HCT116 (cell line): ENCODE measurements at regions not wholly inside any gene's neighbourhood (a gene's known extent, or its start where the extent isn't known, plus 50 kb on each side); places are given as distances from the start of the nearest gene placed in this dataset.
A peak's percentile ranks its signal among the peaks of the same experiment; 100 is the strongest.

ENCODE experiments used
- ATAC-seq: fragments of 200-7000 bp; cut with Tn5 transposase; 2 replicates; pipeline ENCODE4 v1.9.1; 2020; ENCODE audit warnings: mild to moderate bottlenecking, moderate library complexity
- BruUV-seq: library from RNA; stranded (reverse); fragments of 400-500 nt; replicated peaks from 2 replicates; lab custom pipeline; 2021; lab: Mats Ljungman, UMichigan
- CTCF ChIA-PET: fragments of 300-600 bp; sonication (Branson Sonifier 250); formaldehyde crosslinking; loops from one replicate; lab custom pipeline; 2021; ENCODE audit warnings: antibody characterized with exemption; lab: Charles Lee
- POLR2A ChIA-PET: fragments of 300-600, 350-600 bp; sonication (Branson Sonifier 250); formaldehyde crosslinking; loops from one replicate; lab custom pipeline; 2021; ENCODE audit warnings: antibody characterized with exemption; lab: Charles Lee
- RAD21 ChIA-PET, 2 experiments: fragments of 300-600 bp; sonication (Branson Sonifier 250); formaldehyde crosslinking; loops; one replicate each; lab custom pipeline; 2023; ENCODE audit warnings: low total read pairs in 2 of 2; ENCODE audit not compliant: uncharacterized antibody in 2 of 2, unreplicated experiment in 2 of 2, low non-redundant PET in 1 of 2; lab: Charles Lee
- DNase-seq: peaks from one replicate; pipeline ENCODE4 v3.0.0-alpha.2; 2010; ENCODE audit warnings: low read depth, low spot score
- H2AFZ ChIP-seq: fragments of 200-600 bp; shearing (Covaris generic), sonication (generic); 2 replicates; pipeline ENCODE4 v1.6.1; 2017; ENCODE audit warnings: low read depth, mixed run types, mixed read lengths, antibody characterized with exemption, low read length; ENCODE audit not compliant: poor library complexity, severe bottlenecking
- H3K27ac ChIP-seq: 2 replicates; pipeline ENCODE4 v1.5.1; 2012; ENCODE audit warnings: low read depth, low read length
- H3K27me3 ChIP-seq: fragments of 200-600 bp; sonication (generic); 2 replicates; pipeline ENCODE4 v1.6.1; 2016; ENCODE audit warnings: mixed run types, low read length, mixed read lengths; ENCODE audit not compliant: insufficient read depth
- H3K36me3 ChIP-seq, 2 experiments: fragments of 200-500 bp in 1 of 2; fragments of 200-600 bp in 1 of 2; sonication (Bioruptor generic) in 1 of 2; sonication (generic) in 1 of 2; 2 replicates each; pipeline versions ENCODE4 v1.5.1 to v1.6.1; 2014 to 2016; ENCODE audit warnings: low read length in 2 of 2, inconsistent platforms in 1 of 2, mixed read lengths in 1 of 2, mixed run types in 1 of 2; ENCODE audit not compliant: insufficient read depth in 2 of 2, control insufficient read depth in 1 of 2
- H3K4me1 ChIP-seq, 2 experiments: fragments of 200-600 bp in 1 of 2; sonication (generic) in 1 of 2; 2 replicates each; pipeline versions ENCODE4 v1.5.1 to v1.6.1; 2012 to 2017; ENCODE audit warnings: low read length in 2 of 2, inconsistent platforms in 1 of 2, mild to moderate bottlenecking in 1 of 2, mixed read lengths in 1 of 2, mixed run types in 1 of 2, moderate library complexity in 1 of 2; ENCODE audit not compliant: insufficient read depth in 2 of 2, control insufficient read depth in 1 of 2
- H3K4me2 ChIP-seq: fragments of 200-600 bp; sonication (generic); 2 replicates; pipeline ENCODE4 v1.6.1; 2017; ENCODE audit warnings: mixed run types, low read length, mixed read lengths
- H3K4me3 ChIP-seq, 2 experiments: fragments of 200-600 bp in 1 of 2; sonication (generic) in 1 of 2; replicated peaks in 1 of 2; 2 replicates each; pipeline ENCODE4 v1.5.1; 2011 to 2016; ENCODE audit warnings: low read length in 2 of 2, control low read depth in 1 of 2, low read depth in 1 of 2, mild to moderate bottlenecking in 1 of 2, mixed read lengths in 1 of 2, mixed run types in 1 of 2
- H3K79me2 ChIP-seq: fragments of 200-600 bp; sonication (generic); 2 replicates; pipeline ENCODE4 v1.6.1; 2017; ENCODE audit warnings: mild to moderate bottlenecking, mixed run types, low read length, moderate library complexity, mixed read lengths; ENCODE audit not compliant: insufficient read depth
- H3K9ac ChIP-seq: fragments of 200-600 bp; sonication (generic); 2 replicates; pipeline ENCODE4 v1.6.1; 2016; ENCODE audit warnings: low read length, mixed read lengths
- H3K9me2 ChIP-seq: fragments of 200-600 bp; sonication (generic), shearing (Covaris generic); 2 replicates; pipeline ENCODE4 v1.6.1; 2017; ENCODE audit warnings: mixed run types, mild to moderate bottlenecking, moderate library complexity; ENCODE audit not compliant: insufficient read depth
- H3K9me3 ChIP-seq, 2 experiments: fragments of 200-500 bp in 1 of 2; fragments of 200-600 bp in 1 of 2; sonication (Bioruptor generic) in 1 of 2; sonication (generic) in 1 of 2; 2 replicates each; pipeline ENCODE4 v1.6.1; 2014 to 2017; ENCODE audit warnings: low read length in 2 of 2, mixed read lengths in 2 of 2, inconsistent platforms in 1 of 2, low read depth in 1 of 2, mild to moderate bottlenecking in 1 of 2, mixed run types in 1 of 2, moderate library complexity in 1 of 2; ENCODE audit not compliant: control insufficient read depth in 1 of 2, insufficient read depth in 1 of 2
- H4K20me1 ChIP-seq: fragments of 200-600 bp; sonication (generic), shearing (Covaris generic); 2 replicates; pipeline ENCODE4 v1.6.1; 2017; ENCODE audit warnings: mixed run types, mild to moderate bottlenecking, moderate library complexity; ENCODE audit not compliant: insufficient read depth
- FOSL1 ChIP-seq: IDR thresholded peaks from 2 replicates; pipeline ENCODE4 v1.6.1; 2012; ENCODE audit warnings: low read depth
- RAD21 ChIP-seq: IDR thresholded peaks from 2 replicates; pipeline ENCODE4 v1.6.1; 2012; ENCODE audit warnings: low read depth, mild to moderate bottlenecking
- REST ChIP-seq: IDR thresholded peaks from 2 replicates; pipeline ENCODE4 v1.6.1; 2012; ENCODE audit warnings: low read depth
- intact Hi-C: fragments of 100-400 bp; cut with micrococcal nuclease; formaldehyde crosslinking; loops from 2 replicates; pipeline ENCODE4 v1.10.0; 2022
- TF ChIP-seq, protein P1 (sequence below), 3 experiments: fragments of 200-600 bp in 1 of 3; sonication (generic) in 1 of 3; IDR thresholded peaks in 2 of 3; conservative IDR thresholded peaks in 1 of 3; 2 replicates each; pipeline ENCODE4 v1.5.1; 2012 to 2017; ENCODE audit warnings: low read depth in 2 of 3, low read length in 2 of 3, antibody characterized with exemption in 1 of 3, borderline replicate concordance in 1 of 3, control low read depth in 1 of 3, mild to moderate bottlenecking in 1 of 3, mixed read lengths in 1 of 3, mixed run types in 1 of 3, moderate library complexity in 1 of 3; ENCODE audit not compliant: insufficient read depth in 1 of 3

GRCh38 chr3:115571413-115571812 lies 51.9 kb upstream of the GAP43 start:
- no peaks in the 10 kb centered on the region for H3K36me3 ChIP-seq
- H3K9me2 ChIP-seq = no peaks in the 10 kb centered on the region
- POLR2A ChIA-PET = no interaction called here
- BruUV-seq = no TSS peak
- no peaks in the 10 kb centered on the region for H3K27me3 ChIP-seq
- DNase-seq (no peak), ATAC-seq (no peak)
- intact Hi-C loops = no loop called here
- H3K27ac ChIP-seq = no peak overlapping the region
- H3K79me2 ChIP-seq = no peaks in the 10 kb centered on the region
- RAD21 ChIA-PET = no interaction called here
- H3K4me1 ChIP-seq = no peaks in the 10 kb centered on the region
- H3K9me3 ChIP-seq = no peaks in the 10 kb centered on the region
- no peak overlapping the region for H2AFZ ChIP-seq
- no peak overlapping the region for H3K4me3 ChIP-seq
- H3K9ac ChIP-seq = no peak overlapping the region
- no peak overlapping the region for H3K4me2 ChIP-seq
- no peaks in the 10 kb centered on the region for H4K20me1 ChIP-seq
- TF ChIP-seq REST = no peak
- no peak for TF ChIP-seq FOSL1
- TF ChIP-seq RAD21 = peak; percentile 46
- TF ChIP-seq, protein P1, sequence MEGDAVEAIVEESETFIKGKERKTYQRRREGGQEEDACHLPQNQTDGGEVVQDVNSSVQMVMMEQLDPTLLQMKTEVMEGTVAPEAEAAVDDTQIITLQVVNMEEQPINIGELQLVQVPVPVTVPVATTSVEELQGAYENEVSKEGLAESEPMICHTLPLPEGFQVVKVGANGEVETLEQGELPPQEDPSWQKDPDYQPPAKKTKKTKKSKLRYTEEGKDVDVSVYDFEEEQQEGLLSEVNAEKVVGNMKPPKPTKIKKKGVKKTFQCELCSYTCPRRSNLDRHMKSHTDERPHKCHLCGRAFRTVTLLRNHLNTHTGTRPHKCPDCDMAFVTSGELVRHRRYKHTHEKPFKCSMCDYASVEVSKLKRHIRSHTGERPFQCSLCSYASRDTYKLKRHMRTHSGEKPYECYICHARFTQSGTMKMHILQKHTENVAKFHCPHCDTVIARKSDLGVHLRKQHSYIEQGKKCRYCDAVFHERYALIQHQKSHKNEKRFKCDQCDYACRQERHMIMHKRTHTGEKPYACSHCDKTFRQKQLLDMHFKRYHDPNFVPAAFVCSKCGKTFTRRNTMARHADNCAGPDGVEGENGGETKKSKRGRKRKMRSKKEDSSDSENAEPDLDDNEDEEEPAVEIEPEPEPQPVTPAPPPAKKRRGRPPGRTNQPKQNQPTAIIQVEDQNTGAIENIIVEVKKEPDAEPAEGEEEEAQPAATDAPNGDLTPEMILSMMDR (IDR thresholded peaks at IDR 0.05 in 2 of 3, conservative IDR thresholded peaks at IDR 0.05 in 1 of 3; ENCODE audit: borderline replicate concordance in 1 of 3, insufficient read depth in 1 of 3, low read depth in 2 of 3, low read length in 2 of 3) = peak in 2 of 3 experiments; percentile 7 to 21; a peak in 1 of 6 replicates
- TF ChIP-seq, all 23 proteins: peak for 2
- CTCF ChIA-PET = no interaction called here
